ENCODE measurements at regions not wholly inside any gene's neighbourhood (a gene's known extent, or its start where the extent isn't known, plus 50 kb on each side); places are given as distances from the start of the nearest gene placed in this dataset.

- no peak for DNase-seq (ENCODE audit: low spot score)
Measured at GRCh38 chr10:3987143-3987974, 202.3 kb upstream of the KLF6 start.

- no peak for DNase-seq (ENCODE audit: low spot score)
Measured at GRCh38 chr10:3986493-3987142, 201.6 kb upstream of the KLF6 start.

- no peak for DNase-seq (ENCODE audit: low spot score)
Measured at GRCh38 chr10:3982746-3983442, 197.9 kb upstream of the KLF6 start.

- no peak for DNase-seq (ENCODE audit: low spot score)
Measured at GRCh38 chr10:3981300-3981699, 196.3 kb upstream of the KLF6 start.

- DNase-seq (ENCODE audit: low spot score): no peak
Measured at GRCh38 chr10:3980660-3981059, 195.7 kb upstream of the KLF6 start.

- DNase-seq (ENCODE audit: low spot score): no peak
Measured at GRCh38 chr10:3980144-3980543, 195.1 kb upstream of the KLF6 start.

- DNase-seq (ENCODE audit: low spot score): no peak
Measured at GRCh38 chr10:3978761-3979160, 193.8 kb upstream of the KLF6 start.

GRCh38 chr10:3978174-3978573 lies 193.2 kb upstream of the KLF6 start:
- DNase-seq (ENCODE audit: low spot score): no peak

- DNase-seq (ENCODE audit: low spot score): no peak
Measured at GRCh38 chr10:3977761-3978160, 192.8 kb upstream of the KLF6 start.

- no peak for DNase-seq (ENCODE audit: low spot score)
Measured at GRCh38 chr10:3976718-3977117, 191.7 kb upstream of the KLF6 start.

- no peak for DNase-seq (ENCODE audit: low spot score)
Measured at GRCh38 chr10:3976171-3976570, 191.2 kb upstream of the KLF6 start.

- no peak for DNase-seq (ENCODE audit: low spot score)
Measured at GRCh38 chr10:3975016-3975415, 190.0 kb upstream of the KLF6 start.

- DNase-seq (ENCODE audit: low spot score): no peak
Measured at GRCh38 chr10:3972460-3973301, 187.7 kb upstream of the KLF6 start.

- no peak for DNase-seq (ENCODE audit: low spot score)
Measured at GRCh38 chr10:3971713-3972112, 186.7 kb upstream of the KLF6 start.

GRCh38 chr10:3969876-3970666 lies 185.1 kb upstream of the KLF6 start:
- DNase-seq (ENCODE audit: low spot score): no peak

GRCh38 chr10:3968727-3969126 lies 183.7 kb upstream of the KLF6 start:
- DNase-seq (ENCODE audit: low spot score): no peak

- no peak for DNase-seq (ENCODE audit: low spot score)
Measured at GRCh38 chr10:3964516-3964915, 179.5 kb upstream of the KLF6 start.

- DNase-seq (ENCODE audit: low spot score): no peak
Measured at GRCh38 chr10:3963191-3963673, 178.2 kb upstream of the KLF6 start.

GRCh38 chr10:3961082-3961481 lies 176.1 kb upstream of the KLF6 start:
- no peak for DNase-seq (ENCODE audit: low spot score)

GRCh38 chr10:3960496-3960895 lies 175.5 kb upstream of the KLF6 start:
- DNase-seq (ENCODE audit: low spot score): no peak
